OCI-LY1 (cell line): ENCODE measurements at regions not wholly inside any gene's neighbourhood (a gene's known extent, or its start where the extent isn't known, plus 50 kb on each side); places are given as distances from the start of the nearest gene placed in this dataset.

ENCODE experiments used
- CTCF ChIP-seq: fragments of 200-600 bp; sonication (generic), shearing (Covaris generic); IDR thresholded peaks from 2 replicates; pipeline ENCODE4 v1.5.1; 2017; ENCODE audit warnings: mild to moderate bottlenecking, antibody characterized with exemption, low read length, moderate library complexity, mixed read lengths
- EZH2 ChIP-seq: fragments of 200-600 bp; sonication (generic), shearing (Covaris generic); IDR thresholded peaks from 2 replicates; pipeline ENCODE4 v1.8.0; 2017; ENCODE audit warnings: borderline replicate concordance, mixed run types, mild to moderate bottlenecking, antibody characterized with exemption, low read length, moderate library complexity, mixed read lengths

- TF ChIP-seq CTCF: no peak
- TF ChIP-seq EZH2: no peak
Measured at GRCh38 chr4:181860157-181860556, 383.0 kb upstream of the TENM3 start.
